HS-5 (cell line): ENCODE measurements at regions not wholly inside any gene's neighbourhood (a gene's known extent, or its start where the extent isn't known, plus 50 kb on each side); places are given as distances from the start of the nearest gene placed in this dataset.

ENCODE experiments used
- DNase-seq: peaks from one replicate; pipeline ENCODE4 v3.0.0-alpha.2; 2012; ENCODE audit warnings: low read depth

- DNase-seq, result no peak
Observed at GRCh38 chr16:66014221-66014620, 352.3 kb upstream of the CDH5 start.

DNA sequence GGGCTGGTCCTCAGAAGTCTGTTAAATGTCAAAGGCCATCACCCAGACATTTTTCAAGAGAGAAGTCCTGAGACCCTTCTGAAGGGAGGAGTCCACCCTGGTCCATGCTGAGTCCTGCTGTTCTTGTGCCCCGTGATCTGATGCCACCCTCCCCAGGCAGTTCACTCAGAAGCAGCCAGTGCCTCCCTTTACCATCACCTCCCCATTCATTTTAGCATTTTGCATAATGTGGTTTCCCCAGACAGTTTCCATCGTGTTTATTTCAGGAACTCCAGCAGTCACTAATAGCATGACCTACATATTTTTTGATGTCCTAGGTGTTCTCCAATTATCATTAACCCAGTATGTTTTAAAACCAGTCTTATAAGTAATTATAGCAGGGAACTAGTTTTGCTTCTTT lies 353.0 kb upstream of the CDH5 start:
- DNase-seq, result no peak

GRCh38 chr16:66008136-66008535 lies 358.4 kb upstream of the CDH5 start:
- DNase-seq, result no peak

GRCh38 chr16:66007717-66008116 lies 358.8 kb upstream of the CDH5 start:
- DNase-seq, result peak; percentile 68

DNA sequence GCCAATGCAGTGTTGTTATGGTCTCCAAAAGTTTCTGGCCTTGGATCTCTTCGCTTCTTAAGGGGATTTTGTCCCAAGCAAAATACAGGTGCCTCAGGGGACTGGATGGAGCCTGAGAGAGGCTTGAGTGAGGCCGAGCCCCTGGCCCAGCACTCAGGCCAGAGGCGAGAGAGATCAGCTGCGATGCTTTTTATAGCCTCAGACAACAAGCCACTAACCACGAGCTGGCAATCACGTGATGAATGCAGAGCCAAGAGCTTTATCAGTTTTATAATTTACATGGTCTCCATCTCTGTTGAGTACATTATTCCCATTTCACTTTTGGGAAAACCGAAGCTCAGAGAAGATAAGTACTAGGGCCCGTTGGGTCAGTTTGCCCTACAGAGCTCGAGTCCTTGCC lies 360.0 kb upstream of the CDH5 start:
- DNase-seq, result no peak

- DNase-seq, result no peak
Observed at GRCh38 chr16:66004699-66005098, 361.8 kb upstream of the CDH5 start.

GRCh38 chr16:66003201-66003600 lies 363.3 kb upstream of the CDH5 start:
- DNase-seq, result no peak

DNA sequence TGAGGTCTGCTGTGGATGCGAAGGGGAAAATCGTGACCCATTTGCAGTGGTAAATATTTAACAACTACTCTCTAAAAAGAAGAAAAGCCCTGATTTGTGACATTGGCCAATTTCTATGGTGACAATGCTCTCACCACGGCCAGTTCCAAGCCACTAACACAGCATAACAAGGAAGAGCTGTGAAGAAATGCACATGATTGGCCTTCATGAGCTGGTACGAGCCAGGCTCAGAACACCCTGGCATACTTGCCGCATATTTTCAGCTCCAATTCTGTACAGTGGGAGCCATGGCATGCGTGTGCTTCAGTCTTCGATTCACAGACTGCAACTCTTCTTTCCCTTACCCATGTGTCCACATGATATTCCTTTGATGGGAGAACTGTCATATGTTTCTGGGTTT lies 363.9 kb upstream of the CDH5 start:
- DNase-seq, result no peak

GRCh38 chr16:66001432-66001831 lies 365.1 kb upstream of the CDH5 start:
- DNase-seq, result no peak

- no peak for DNase-seq
Observed at GRCh38 chr16:65998443-65998842, 368.0 kb upstream of the CDH5 start.

- no peak for DNase-seq
Observed at GRCh38 chr16:65994291-65994690, 372.2 kb upstream of the CDH5 start.

DNA sequence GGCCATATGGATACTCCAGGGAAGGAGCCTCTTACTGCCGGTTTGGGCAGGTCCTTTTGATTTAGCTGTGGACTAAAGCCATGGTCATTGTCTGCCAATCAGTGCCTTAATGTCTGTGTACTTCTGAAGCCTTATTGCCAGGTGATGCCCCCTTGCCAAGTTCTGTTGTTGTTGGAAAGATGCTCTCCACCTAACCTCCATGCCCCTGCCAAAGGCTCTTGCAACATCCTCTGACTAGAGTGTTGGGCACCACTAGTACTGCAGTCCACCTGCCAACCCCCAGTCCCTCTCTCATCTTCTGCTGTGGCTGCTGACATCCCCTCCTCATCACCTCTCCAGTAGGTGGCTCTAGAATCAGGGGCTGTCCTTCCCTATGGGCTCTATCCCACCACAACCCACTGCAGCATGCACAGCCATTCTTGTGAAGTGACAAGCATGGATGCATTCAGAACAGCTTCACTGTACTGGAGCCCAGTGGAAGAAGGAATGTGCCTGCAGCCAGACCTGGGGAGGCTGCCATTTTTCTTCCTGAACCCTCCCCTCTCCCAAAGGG lies 375.3 kb upstream of the CDH5 start:
- DNase-seq, result no peak

GRCh38 chr16:65989861-65990604 lies 376.5 kb upstream of the CDH5 start:
- DNase-seq, result no peak

- DNase-seq, result no peak
Observed at GRCh38 chr16:65988024-65988595, 378.4 kb upstream of the CDH5 start.

DNA sequence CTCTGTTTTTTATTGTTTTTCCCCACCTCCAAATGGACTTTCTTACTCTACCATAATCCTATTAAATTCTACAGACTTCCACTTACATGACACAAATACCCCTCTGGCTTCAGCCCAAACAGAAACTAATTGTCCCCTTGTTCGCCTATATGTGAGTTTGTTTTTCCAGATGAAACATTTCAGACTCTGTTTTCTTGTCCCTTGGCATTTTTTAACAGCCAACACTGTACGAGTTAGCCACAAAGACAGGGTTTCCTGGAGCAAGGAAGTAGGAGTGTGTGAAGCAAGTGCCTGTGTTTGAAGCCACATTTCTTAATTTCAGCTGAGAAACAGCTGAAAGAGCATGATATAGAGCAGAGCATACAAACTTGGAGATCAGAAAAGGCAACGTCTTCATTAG lies 382.2 kb upstream of the CDH5 start:
- DNase-seq, result no peak

- no peak for DNase-seq
Observed at GRCh38 chr16:65981057-65981456, 385.4 kb upstream of the CDH5 start.

GRCh38 chr16:65975049-65975708 lies 391.3 kb upstream of the CDH5 start:
- DNase-seq, result peak; percentile 28

DNA sequence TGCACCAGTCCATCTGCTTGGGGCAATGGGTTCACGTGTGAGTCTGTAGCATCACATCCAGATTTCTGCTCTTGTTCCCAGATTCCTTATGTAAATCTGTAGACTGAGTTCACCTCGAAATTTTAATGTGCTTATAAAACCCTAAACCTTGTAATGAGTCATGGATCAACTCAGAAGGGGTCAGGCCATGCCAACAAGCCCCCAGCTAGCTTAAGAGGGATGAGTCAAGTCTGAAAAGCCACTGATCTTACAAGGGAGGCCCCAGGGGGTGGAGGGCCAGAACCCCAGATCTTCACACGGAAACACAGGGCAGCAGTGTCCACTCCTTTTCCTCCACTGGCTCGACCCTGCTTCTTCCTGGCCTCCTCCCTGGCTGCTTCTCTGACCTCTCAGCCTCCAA lies 399.1 kb upstream of the CDH5 start:
- DNase-seq, result peak; percentile 18

- DNase-seq, result no peak
Observed at GRCh38 chr16:65965628-65966027, 400.9 kb upstream of the CDH5 start.

DNA sequence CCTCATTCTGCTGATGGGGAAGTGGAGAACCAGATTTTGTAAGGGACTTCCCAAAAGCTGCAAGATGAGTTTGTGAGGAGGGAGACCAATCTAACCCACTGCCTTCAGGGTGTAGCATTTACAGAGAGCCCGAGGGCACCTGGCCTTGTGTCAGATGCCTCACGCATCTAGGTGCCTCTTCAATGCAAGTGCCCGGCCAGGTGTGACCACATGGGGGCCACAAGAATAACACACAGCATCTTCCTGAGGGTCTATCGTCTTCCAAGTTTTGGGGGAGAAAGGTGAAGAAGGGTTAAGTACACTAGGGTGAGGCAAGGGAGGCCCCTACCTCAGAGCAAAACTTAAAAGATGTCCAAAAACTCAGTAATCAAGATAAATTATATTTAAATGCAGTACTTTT lies 401.7 kb upstream of the CDH5 start:
- DNase-seq, result no peak

- DNase-seq, result no peak
Observed at GRCh38 chr16:65961476-65962143, 404.9 kb upstream of the CDH5 start.

DNA sequence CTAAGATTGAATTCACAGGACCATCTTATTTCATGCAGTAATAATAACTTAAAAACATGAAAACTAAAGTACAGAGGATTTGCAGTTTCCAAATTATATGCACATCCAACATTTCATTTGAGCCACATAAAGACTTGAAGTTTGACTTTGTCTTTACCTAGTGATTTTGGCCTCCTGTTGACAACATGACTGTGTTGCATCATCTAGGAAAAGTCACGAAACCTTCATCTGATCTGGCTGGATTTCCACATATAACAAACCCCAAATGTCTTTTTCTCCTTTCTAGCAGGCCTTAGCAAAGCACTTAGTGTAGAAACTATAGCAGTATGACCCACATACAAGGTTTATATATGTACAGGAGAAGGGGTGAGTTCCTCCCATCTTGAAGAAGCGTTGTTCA lies 406.5 kb upstream of the CDH5 start:
- no peak for DNase-seq

GRCh38 chr16:65958086-65958485 lies 408.4 kb upstream of the CDH5 start:
- no peak for DNase-seq
